IPS-18a (cell line): ENCODE measurements at regions not wholly inside any gene's neighbourhood (a gene's known extent, or its start where the extent isn't known, plus 50 kb on each side); places are given as distances from the start of the nearest gene placed in this dataset.

Experiments
- H3K27ac ChIP-seq: one replicate; pipeline ENCODE4 v1.5.1; 2013; ENCODE audit warnings: low read length
- H3K27me3 ChIP-seq: one replicate; pipeline ENCODE4 v1.6.1; 2013; ENCODE audit warnings: mild to moderate bottlenecking, low read length; ENCODE audit not compliant: control insufficient read depth, insufficient read depth
- H3K36me3 ChIP-seq: one replicate; pipeline ENCODE4 v1.6.1; 2013; ENCODE audit warnings: low read depth, low read length; ENCODE audit not compliant: control insufficient read depth
- H3K4me1 ChIP-seq: one replicate; pipeline ENCODE4 v1.6.1; 2013; ENCODE audit warnings: low read depth, low read length; ENCODE audit not compliant: control insufficient read depth
- H3K4me3 ChIP-seq: one replicate; pipeline ENCODE4 v1.5.1; 2013; ENCODE audit warnings: low read length
- H3K9ac ChIP-seq: one replicate; pipeline ENCODE4 v1.6.1; 2013; ENCODE audit warnings: mild to moderate bottlenecking, low read length, moderate library complexity
- H3K9me3 ChIP-seq: one replicate; pipeline ENCODE4 v1.6.1; 2013; ENCODE audit warnings: low read depth, low read length; ENCODE audit not compliant: control insufficient read depth

- Histone ChIP-seq H3K36me3 (no peaks in the 10 kb centered on the region), H3K9me3 (peaks cover 20% of the 10 kb centered on the region), H3K4me1 (no peaks in the 10 kb centered on the region), H3K27ac (no peak overlapping the region), H3K27me3 (no peaks in the 10 kb centered on the region), H3K9ac (no peak overlapping the region), H3K4me3 (no peak overlapping the region)
Observed at GRCh38 chr18:71727909-71728308, 816.2 kb downstream of the CBLN2 start.

- Histone ChIP-seq H3K9ac (no peak overlapping the region), H3K9me3 (peaks cover 12% of the 10 kb centered on the region), H3K4me1 (no peaks in the 10 kb centered on the region), H3K27ac (no peak overlapping the region), H3K4me3 (no peak overlapping the region), H3K36me3 (no peaks in the 10 kb centered on the region), H3K27me3 (no peaks in the 10 kb centered on the region)
Observed at GRCh38 chr18:71725256-71725655, 818.9 kb downstream of the CBLN2 start.

GRCh38 chr18:71707985-71708500 lies 836.1 kb downstream of the CBLN2 start:
- Histone ChIP-seq H3K9ac (no peak overlapping the region), H3K4me3 (no peak overlapping the region), H3K9me3 (peaks cover 23% of the 10 kb centered on the region), H3K4me1 (no peaks in the 10 kb centered on the region), H3K36me3 (no peaks in the 10 kb centered on the region), H3K27me3 (no peaks in the 10 kb centered on the region), H3K27ac (no peak overlapping the region)

- no peaks in the 10 kb centered on the region for H3K36me3 ChIP-seq
- no peak overlapping the region for H3K4me3 ChIP-seq
Observed at GRCh38 chr18:71707400-71707799, 836.7 kb downstream of the CBLN2 start.

GRCh38 chr18:71689416-71690160 lies 854.6 kb downstream of the CBLN2 start:
- no peaks in the 10 kb centered on the region for H3K27me3 ChIP-seq

More at GRCh38 chr18:71707400-71707799, 836.7 kb downstream of the CBLN2 start:
- Histone ChIP-seq H3K9me3 (peaks cover 23% of the 10 kb centered on the region), H3K4me1 (no peaks in the 10 kb centered on the region), H3K9ac (no peak overlapping the region), H3K27me3 (no peaks in the 10 kb centered on the region), H3K27ac (no peak overlapping the region)

GRCh38 chr18:71682591-71682990 lies 861.6 kb downstream of the CBLN2 start:
- Histone ChIP-seq H3K4me1 (no peaks in the 10 kb centered on the region), H3K4me3 (no peak overlapping the region), H3K9me3 (peaks cover 25% of the 10 kb centered on the region), H3K27ac (no peak overlapping the region), H3K27me3 (no peaks in the 10 kb centered on the region), H3K9ac (no peak overlapping the region), H3K36me3 (no peaks in the 10 kb centered on the region)

More at GRCh38 chr18:71689416-71690160, 854.6 kb downstream of the CBLN2 start:
- Histone ChIP-seq H3K4me1 (no peaks in the 10 kb centered on the region), H3K36me3 (no peaks in the 10 kb centered on the region), H3K9ac (no peak overlapping the region), H3K27ac (no peak overlapping the region), H3K9me3 (peaks cover 19% of the 10 kb centered on the region), H3K4me3 (no peak overlapping the region)

- Histone ChIP-seq H3K9me3 (peaks cover 20% of the 10 kb centered on the region), H3K27ac (no peak overlapping the region), H3K36me3 (no peaks in the 10 kb centered on the region), H3K4me3 (no peak overlapping the region), H3K27me3 (no peaks in the 10 kb centered on the region), H3K9ac (no peak overlapping the region), H3K4me1 (no peaks in the 10 kb centered on the region)
Observed at GRCh38 chr18:71678144-71678543, 866.0 kb downstream of the CBLN2 start.

- no peak overlapping the region for H3K4me3 ChIP-seq
- no peak overlapping the region for H3K27ac ChIP-seq
- H3K27me3 ChIP-seq = no peaks in the 10 kb centered on the region
- H3K9ac ChIP-seq = no peak overlapping the region
- H3K4me1 ChIP-seq = no peaks in the 10 kb centered on the region
- H3K36me3 ChIP-seq = no peaks in the 10 kb centered on the region
- H3K9me3 ChIP-seq = peaks cover 8% of the 10 kb centered on the region
Observed at GRCh38 chr18:71673954-71674353, 870.2 kb downstream of the CBLN2 start.

- Histone ChIP-seq H3K9me3 (peaks cover 12% of the 10 kb centered on the region), H3K27me3 (no peaks in the 10 kb centered on the region), H3K27ac (no peak overlapping the region), H3K36me3 (no peaks in the 10 kb centered on the region), H3K4me3 (no peak overlapping the region), H3K9ac (no peak overlapping the region), H3K4me1 (no peaks in the 10 kb centered on the region)
Observed at GRCh38 chr18:71673498-71673897, 870.6 kb downstream of the CBLN2 start.

GRCh38 chr18:71666481-71666880 lies 877.7 kb downstream of the CBLN2 start:
- Histone ChIP-seq H3K36me3 (no peaks in the 10 kb centered on the region), H3K9ac (no peak overlapping the region), H3K27me3 (no peaks in the 10 kb centered on the region), H3K9me3 (peaks cover 6% of the 10 kb centered on the region), H3K4me1 (no peaks in the 10 kb centered on the region), H3K27ac (no peak overlapping the region), H3K4me3 (no peak overlapping the region)

- Histone ChIP-seq H3K4me3 (no peak overlapping the region), H3K9me3 (peaks cover 12% of the 10 kb centered on the region), H3K27ac (no peak overlapping the region), H3K36me3 (no peaks in the 10 kb centered on the region), H3K9ac (no peak overlapping the region), H3K4me1 (no peaks in the 10 kb centered on the region), H3K27me3 (no peaks in the 10 kb centered on the region)
Observed at GRCh38 chr18:71665131-71665530, 879.0 kb downstream of the CBLN2 start.

- Histone ChIP-seq H3K9me3 (peaks cover 24% of the 10 kb centered on the region), H3K9ac (no peak overlapping the region), H3K4me3 (no peak overlapping the region), H3K27ac (no peak overlapping the region), H3K4me1 (no peaks in the 10 kb centered on the region), H3K36me3 (no peaks in the 10 kb centered on the region), H3K27me3 (no peaks in the 10 kb centered on the region)
Observed at GRCh38 chr18:71643822-71644221, 900.3 kb downstream of the CBLN2 start.
